ENCODE measurements at regions not wholly inside any gene's neighbourhood (a gene's known extent, or its start where the extent isn't known, plus 50 kb on each side); places are given as distances from the start of the nearest gene placed in this dataset.

GRCh38 chr1:93015590-93015989, 54.3 kb upstream of the DIPK1A start:
- TF ChIP-seq CTCF (IDR thresholded peaks at IDR 0.05): no peak
- no peak for TF ChIP-seq POLR2A (IDR thresholded peaks at IDR 0.05)
